Activated CD4-positive, alpha-beta T cell treated with anti-CD3 and anti-CD28 coated beads for 36 hours (primary cell): ENCODE measurements at regions not wholly inside any gene's neighbourhood (a gene's known extent, or its start where the extent isn't known, plus 50 kb on each side); places are given as distances from the start of the nearest gene placed in this dataset.

Experiments
- ATAC-seq: fragments of 200-7000 bp; cut with Tn5 transposase; one replicate; pipeline ENCODE4 v1.10.0; 2021; ENCODE audit warnings: mild to moderate bottlenecking, moderate library complexity
- CTCF ChIA-PET: fragments of 350-600 bp; sonication (Branson Sonifier 250); formaldehyde crosslinking; loops from one replicate; lab custom pipeline; 2021; ENCODE audit warnings: antibody characterized with exemption; lab: Charles Lee
- POLR2A ChIA-PET: fragments of 350-600 bp; sonication (Branson Sonifier 250); formaldehyde crosslinking; loops from one replicate; lab custom pipeline; 2021; ENCODE audit warnings: antibody characterized with exemption, inconsistent platforms; lab: Charles Lee
- DNase-seq: peaks from one replicate; pipeline ENCODE4 v3.0.0-alpha.2; 2020
- H3K27ac Mint-ChIP-seq: one replicate; pipeline ENCODE4 v1.8.0; 2021; ENCODE audit warnings: mixed read lengths
- H3K27me3 Mint-ChIP-seq: one replicate; pipeline ENCODE4 v1.8.0; 2021; ENCODE audit warnings: mixed read lengths
- H3K36me3 Mint-ChIP-seq: one replicate; pipeline ENCODE4 v1.8.0; 2021; ENCODE audit warnings: low read depth, mixed read lengths
- H3K4me1 Mint-ChIP-seq: one replicate; pipeline ENCODE4 v1.8.0; 2021; ENCODE audit warnings: mixed read lengths
- H3K4me3 Mint-ChIP-seq: one replicate; pipeline ENCODE4 v1.8.0; 2021; ENCODE audit warnings: mild to moderate bottlenecking, moderate library complexity, mixed read lengths
- H3K9me3 Mint-ChIP-seq: one replicate; pipeline ENCODE4 v1.8.0; 2021; ENCODE audit warnings: low read depth, mixed read lengths
- intact Hi-C, 2 experiments: fragments of 100-400 bp; cut with DNase I in 1 of 2; cut with micrococcal nuclease in 1 of 2; formaldehyde crosslinking; loops; one replicate each; pipeline versions ENCODE4 v1.14.2 to v1.15.1; 2022 to 2024; cut with DNase I, micrococcal nuclease

DNA sequence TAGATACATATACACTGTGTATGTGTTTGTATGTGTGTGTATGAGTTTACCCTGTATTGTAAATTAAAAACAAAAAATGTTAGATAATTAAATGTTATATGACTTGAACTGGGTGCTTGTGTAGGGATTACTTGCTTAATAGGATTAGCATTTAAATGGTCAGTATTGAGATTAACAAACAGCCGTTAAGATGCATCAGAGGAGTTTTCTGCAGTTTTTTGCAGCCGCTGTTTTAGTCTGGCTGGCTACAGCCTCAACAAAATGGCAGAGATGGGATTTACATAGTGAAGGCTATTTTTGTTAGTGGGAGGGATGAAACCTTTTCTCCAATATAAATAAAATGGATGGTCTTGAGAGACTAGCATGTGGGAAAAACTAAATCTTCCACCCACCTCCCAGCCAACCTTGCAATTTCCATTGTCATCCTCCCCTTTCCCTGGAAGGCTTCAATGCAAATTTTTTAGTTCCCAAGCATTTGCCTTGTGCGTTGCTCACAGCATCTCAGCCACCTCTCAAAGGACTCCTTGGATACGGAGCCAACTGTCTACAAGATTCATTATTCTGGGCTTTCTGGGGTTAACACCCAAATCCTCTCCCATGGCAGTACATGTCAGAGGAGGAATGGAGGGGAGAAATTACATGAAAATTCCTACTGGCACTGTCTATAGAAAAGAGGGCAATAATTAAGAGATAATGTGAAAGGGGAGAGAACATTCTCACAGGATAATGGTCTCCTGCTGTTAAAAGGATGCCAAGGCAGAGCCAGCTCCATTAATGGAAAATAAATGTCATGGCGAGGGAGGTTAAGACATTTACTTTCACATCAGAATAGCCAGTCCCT lies 351.9 kb downstream of the CDH2 start:
- POLR2A ChIA-PET, result no interaction called here
- no peaks in the 10 kb centered on the region for H3K4me1 Mint-ChIP-seq
- intact Hi-C loops, result loop anchor here in 1 of 2 experiments (5.0 kb wide), 1 partner anchor 53 kb away; no protein-coding TSS in a partner anchor
- H3K27me3 Mint-ChIP-seq, result no peaks in the 10 kb centered on the region
- CTCF ChIA-PET, result interaction anchor here (0.6 kb wide), 2 partner anchors 17 to 1639 kb away, joined by 3 read pairs; no protein-coding TSS in a partner anchor
- H3K27ac Mint-ChIP-seq, result no peak overlapping the region
- DNase-seq, result no peak
- ATAC-seq, result no peak
- H3K9me3 Mint-ChIP-seq, result peaks cover 18% of the 10 kb centered on the region
- H3K36me3 Mint-ChIP-seq, result no peaks in the 10 kb centered on the region
- H3K4me3 Mint-ChIP-seq, result no peak overlapping the region

DNA sequence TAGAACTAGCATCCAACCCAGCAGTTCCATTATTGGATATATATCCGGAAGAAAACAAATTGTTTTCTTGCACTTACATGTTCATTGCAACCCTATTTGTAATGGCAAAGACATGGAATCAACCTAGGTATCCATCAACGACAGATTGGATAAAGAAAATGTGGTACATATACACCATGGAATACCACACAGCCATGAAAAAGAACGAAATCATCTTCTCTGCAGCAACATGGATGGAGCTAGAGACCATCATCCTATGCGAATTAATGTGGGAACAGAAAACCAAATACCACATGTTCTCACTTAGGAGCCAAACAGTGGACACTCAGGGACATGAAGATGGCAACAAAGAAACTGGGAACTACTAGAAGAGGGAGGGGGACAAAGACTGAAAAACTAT lies 352.7 kb downstream of the CDH2 start:
- H3K27ac Mint-ChIP-seq, result no peak overlapping the region
- H3K4me3 Mint-ChIP-seq, result no peak overlapping the region
- peaks cover 16% of the 10 kb centered on the region for H3K9me3 Mint-ChIP-seq
- DNase-seq (no peak), ATAC-seq (no peak)
- no peaks in the 10 kb centered on the region for H3K36me3 Mint-ChIP-seq
- H3K4me1 Mint-ChIP-seq, result no peaks in the 10 kb centered on the region
- ChIA-PET CTCF (interaction anchor here (0.6 kb wide), 1 partner anchor 1639 kb away, joined by 3 read pairs; no protein-coding TSS in a partner anchor), POLR2A (no interaction called here)
- no peaks in the 10 kb centered on the region for H3K27me3 Mint-ChIP-seq
- intact Hi-C loops, result loop anchor here in 1 of 2 experiments (5.0 kb wide), 1 partner anchor 52 kb away; no protein-coding TSS in a partner anchor

DNA sequence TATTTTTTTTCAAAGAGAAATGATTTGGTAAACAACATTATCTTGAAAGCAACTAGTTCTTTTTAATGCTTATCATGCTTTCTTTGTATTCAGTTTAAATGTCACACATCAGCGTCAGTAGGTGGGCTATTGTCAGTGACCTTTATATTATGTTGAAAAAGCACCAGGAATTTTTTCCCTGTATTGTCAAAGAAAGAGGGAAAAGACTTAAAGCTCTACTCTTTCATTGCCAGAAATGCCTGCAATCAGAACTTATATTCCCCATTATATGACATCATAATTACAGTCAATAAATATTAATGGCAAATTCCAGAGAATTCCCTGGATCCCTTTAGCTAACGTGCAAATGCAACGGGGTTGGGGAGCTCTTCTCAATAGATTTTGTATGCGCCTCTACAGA lies 353.9 kb downstream of the CDH2 start:
- intact Hi-C loops, result loop anchor here in 1 of 2 experiments (5.0 kb wide), 1 partner anchor 51 kb away; no protein-coding TSS in a partner anchor
- Mint-ChIP-seq H3K36me3 (no peaks in the 10 kb centered on the region), H3K27me3 (no peaks in the 10 kb centered on the region), H3K4me1 (no peaks in the 10 kb centered on the region), H3K9me3 (peaks cover 18% of the 10 kb centered on the region), H3K27ac (no peak overlapping the region), H3K4me3 (no peak overlapping the region)
- CTCF ChIA-PET, result no interaction called here
- ATAC-seq (no peak), DNase-seq (no peak)
- POLR2A ChIA-PET, result no interaction called here

DNA sequence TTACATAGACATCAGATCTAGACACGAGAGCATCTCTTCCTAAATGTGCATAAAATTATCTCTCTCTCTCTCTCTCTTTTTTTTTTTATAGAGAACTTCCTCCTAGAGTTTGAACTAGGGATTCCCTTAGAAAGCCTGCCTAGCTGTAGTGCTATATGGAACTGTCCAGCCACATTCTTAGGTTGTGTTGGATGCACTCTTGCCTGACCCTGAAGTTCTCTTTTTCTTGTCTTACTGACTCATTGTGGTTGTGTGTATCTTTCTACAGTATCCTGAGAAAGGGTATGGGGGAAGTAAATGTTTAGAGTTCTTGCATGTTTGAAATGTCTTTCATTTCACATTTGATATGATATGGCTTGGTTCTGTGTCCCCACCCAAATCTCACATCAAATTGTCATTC lies 368.2 kb downstream of the CDH2 start:
- Mint-ChIP-seq H3K4me3 (no peak overlapping the region), H3K27me3 (no peaks in the 10 kb centered on the region), H3K4me1 (no peaks in the 10 kb centered on the region), H3K9me3 (peaks cover 2% of the 10 kb centered on the region), H3K27ac (no peak overlapping the region), H3K36me3 (no peaks in the 10 kb centered on the region)
- CTCF ChIA-PET, result interaction anchor here (0.6 kb wide), 1 partner anchor 1320 kb away, joined by 8 read pairs; no protein-coding TSS in a partner anchor
- POLR2A ChIA-PET, result no interaction called here
- intact Hi-C loops, result no loop called here
- ATAC-seq, result no peak
- DNase-seq, result no peak

DNA sequence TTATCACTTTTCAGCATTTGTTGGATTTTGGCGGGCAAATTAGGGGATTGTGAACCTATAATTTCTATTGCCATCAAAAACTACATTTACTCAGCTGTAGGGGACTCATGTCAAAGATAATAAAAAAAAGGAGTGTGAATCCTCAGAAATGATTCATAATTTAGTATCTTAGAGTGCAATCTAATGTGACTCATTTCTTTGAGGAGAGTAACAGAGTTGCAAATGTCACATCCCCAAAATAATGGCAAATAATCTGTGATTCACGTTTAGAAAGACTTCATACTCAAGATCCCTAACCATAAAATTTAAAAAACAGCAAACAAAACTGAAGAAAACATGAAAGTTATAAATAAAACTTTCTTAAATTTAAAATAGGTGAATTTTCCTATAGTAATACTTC lies 373.0 kb downstream of the CDH2 start:
- ChIA-PET POLR2A (no interaction called here), CTCF (no interaction called here)
- Mint-ChIP-seq H3K9me3 (peaks cover 2% of the 10 kb centered on the region), H3K27ac (no peak overlapping the region), H3K4me1 (no peaks in the 10 kb centered on the region), H3K27me3 (no peaks in the 10 kb centered on the region), H3K36me3 (no peaks in the 10 kb centered on the region), H3K4me3 (no peak overlapping the region)
- intact Hi-C loops, result no loop called here
- no peak for DNase-seq
- no peak for ATAC-seq

DNA sequence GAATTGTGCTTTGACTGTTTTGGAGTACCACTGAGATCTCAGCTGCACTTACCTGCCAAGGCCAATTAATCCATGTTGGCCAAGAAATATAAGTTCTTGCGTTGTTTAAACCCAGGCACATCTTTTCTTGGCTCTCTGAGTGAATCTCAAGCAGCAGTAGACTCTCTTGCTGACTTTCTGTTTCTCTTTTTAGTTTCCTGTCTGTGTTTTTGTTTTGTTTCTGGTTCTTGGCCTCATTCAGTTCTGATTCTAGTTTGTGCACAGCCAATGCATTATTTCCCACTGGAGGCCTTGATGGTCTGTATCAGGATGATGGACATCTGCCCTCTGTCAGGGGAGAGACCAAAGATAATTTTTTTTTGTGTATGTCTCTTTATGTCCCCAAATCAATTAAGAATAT lies 379.4 kb downstream of the CDH2 start:
- ChIA-PET CTCF (no interaction called here), POLR2A (no interaction called here)
- no peaks in the 10 kb centered on the region for H3K4me1 Mint-ChIP-seq
- no peak overlapping the region for H3K4me3 Mint-ChIP-seq
- DNase-seq, result no peak
- H3K27ac Mint-ChIP-seq, result no peak overlapping the region
- no peaks in the 10 kb centered on the region for H3K9me3 Mint-ChIP-seq
- no peak for ATAC-seq
- no peaks in the 10 kb centered on the region for H3K36me3 Mint-ChIP-seq
- H3K27me3 Mint-ChIP-seq, result no peaks in the 10 kb centered on the region
- intact Hi-C loops, result no loop called here

DNA sequence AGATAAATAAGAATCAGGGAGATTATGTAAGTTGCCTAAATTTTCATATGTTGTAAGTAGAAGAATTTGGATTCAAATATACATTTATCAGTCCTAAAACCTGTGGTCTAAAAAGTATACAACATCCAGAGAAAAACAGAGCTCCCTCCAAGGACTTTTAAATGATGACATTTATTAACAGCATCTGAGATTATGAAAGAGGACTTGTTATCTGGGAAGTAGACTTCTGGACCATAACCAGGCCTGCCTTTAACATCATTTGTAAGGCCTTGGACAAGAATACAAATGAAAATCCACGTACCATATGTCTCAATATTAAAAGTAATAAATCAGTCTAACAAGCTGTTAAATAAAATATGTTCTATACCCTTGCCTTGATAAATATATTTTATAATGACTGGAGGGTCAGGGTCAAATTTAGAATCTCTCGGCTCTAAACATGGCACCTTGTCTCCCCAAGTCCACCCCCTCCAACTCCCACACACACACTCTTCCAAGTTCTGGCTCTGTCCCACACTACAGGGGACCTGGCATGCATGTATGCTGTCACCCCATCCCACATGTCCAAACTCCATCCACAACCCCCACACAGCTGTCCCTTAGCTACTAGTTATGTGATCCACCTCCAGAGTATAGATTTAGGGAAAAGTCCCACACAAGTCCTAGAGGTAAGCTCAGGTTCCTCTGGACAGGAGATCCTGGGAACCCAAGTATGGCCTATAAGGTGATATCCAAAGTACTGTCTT lies 382.6 kb downstream of the CDH2 start:
- intact Hi-C loops, result no loop called here
- no peak overlapping the region for H3K4me3 Mint-ChIP-seq
- CTCF ChIA-PET, result no interaction called here
- ATAC-seq (no peak), DNase-seq (no peak)
- H3K27ac Mint-ChIP-seq, result no peak overlapping the region
- H3K36me3 Mint-ChIP-seq, result no peaks in the 10 kb centered on the region
- H3K4me1 Mint-ChIP-seq, result no peaks in the 10 kb centered on the region
- H3K9me3 Mint-ChIP-seq, result no peaks in the 10 kb centered on the region
- POLR2A ChIA-PET, result no interaction called here
- no peaks in the 10 kb centered on the region for H3K27me3 Mint-ChIP-seq

DNA sequence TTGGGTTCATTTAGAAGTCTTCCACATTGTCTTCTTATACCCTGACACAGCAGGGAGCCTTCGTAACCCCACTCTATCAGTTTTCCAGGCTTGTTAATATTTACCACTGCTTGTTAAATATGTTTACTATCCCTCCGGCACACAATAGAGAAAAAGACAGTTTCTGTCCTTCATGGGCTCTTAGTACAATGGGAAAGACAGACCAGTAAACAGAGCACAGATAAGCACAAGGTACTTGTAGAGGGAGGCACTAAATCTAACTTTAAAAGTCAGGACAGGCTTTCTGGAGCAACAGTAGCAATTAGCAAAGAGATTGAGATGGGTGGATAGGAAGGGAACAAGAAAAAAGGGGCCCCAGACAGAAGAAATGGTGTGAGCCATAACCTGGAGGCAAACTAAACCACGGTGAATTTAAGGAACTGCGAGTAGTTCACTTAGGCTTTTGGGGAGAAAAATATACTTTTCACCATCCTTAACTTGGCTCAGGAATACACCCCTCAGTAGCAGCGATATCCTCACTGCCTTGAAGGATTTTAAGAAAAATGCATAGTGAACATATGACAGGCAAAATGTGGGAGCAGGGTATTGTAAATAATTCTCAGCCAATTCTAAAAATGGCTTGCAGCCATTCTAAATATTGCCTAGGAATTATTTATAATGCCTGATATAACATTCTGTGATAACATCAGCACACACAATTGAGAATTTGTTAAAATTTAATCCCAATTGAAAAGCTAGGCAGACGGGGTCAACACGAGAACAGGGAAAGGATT lies 383.7 kb downstream of the CDH2 start:
- H3K4me1 Mint-ChIP-seq, result no peaks in the 10 kb centered on the region
- no peaks in the 10 kb centered on the region for H3K9me3 Mint-ChIP-seq
- H3K36me3 Mint-ChIP-seq, result no peaks in the 10 kb centered on the region
- no peaks in the 10 kb centered on the region for H3K27me3 Mint-ChIP-seq
- no peak for DNase-seq
- ChIA-PET CTCF (no interaction called here), POLR2A (no interaction called here)
- ATAC-seq, result no peak
- intact Hi-C loops, result no loop called here
- H3K27ac Mint-ChIP-seq, result no peak overlapping the region
- H3K4me3 Mint-ChIP-seq, result no peak overlapping the region

DNA sequence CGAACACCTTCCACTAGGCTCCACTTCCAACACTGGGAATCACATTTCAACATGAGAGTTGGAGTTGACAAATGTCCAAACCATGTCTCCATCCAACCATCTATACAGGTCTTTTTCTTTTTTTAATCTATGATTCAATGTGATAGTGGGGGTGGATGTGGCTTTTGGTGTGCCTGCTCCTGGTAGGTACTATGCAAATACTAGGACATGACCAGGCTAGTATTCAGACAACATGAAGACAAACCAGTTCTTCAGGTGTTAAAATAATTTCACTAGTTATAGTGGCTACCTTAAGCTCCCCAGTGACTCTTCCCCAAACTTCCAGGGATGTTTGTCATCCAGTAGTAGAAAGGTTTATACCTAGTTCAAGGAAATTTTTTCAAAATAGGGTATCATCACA lies 387.5 kb downstream of the CDH2 start:
- CTCF ChIA-PET, result no interaction called here
- POLR2A ChIA-PET, result no interaction called here
- no peaks in the 10 kb centered on the region for H3K27me3 Mint-ChIP-seq
- no peaks in the 10 kb centered on the region for H3K4me1 Mint-ChIP-seq
- no peak for ATAC-seq
- no peaks in the 10 kb centered on the region for H3K36me3 Mint-ChIP-seq
- no peak overlapping the region for H3K27ac Mint-ChIP-seq
- no peak for DNase-seq
- H3K9me3 Mint-ChIP-seq, result peaks cover 10% of the 10 kb centered on the region
- intact Hi-C loops, result no loop called here
- H3K4me3 Mint-ChIP-seq, result no peak overlapping the region

DNA sequence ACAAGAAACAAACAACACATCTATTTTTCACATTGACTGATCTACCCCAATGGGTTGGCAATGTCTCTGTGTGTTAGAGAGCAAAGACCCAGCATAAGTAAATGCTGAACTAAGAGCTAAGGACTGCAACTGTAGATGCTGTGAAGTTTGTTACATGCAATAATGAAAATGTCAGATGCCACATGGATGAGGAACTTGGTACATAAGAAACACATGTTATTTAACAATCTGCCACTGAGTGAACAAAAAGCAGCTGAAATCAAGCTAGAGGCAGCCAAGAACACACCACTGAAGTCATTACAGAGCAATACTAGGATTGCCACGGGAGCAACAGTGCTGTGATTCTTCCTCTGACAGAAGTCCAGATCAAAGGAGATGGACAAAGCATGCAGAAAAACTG lies 389.4 kb downstream of the CDH2 start:
- DNase-seq, result no peak
- Mint-ChIP-seq H3K4me3 (no peak overlapping the region), H3K27me3 (no peaks in the 10 kb centered on the region), H3K27ac (no peak overlapping the region), H3K4me1 (no peaks in the 10 kb centered on the region), H3K36me3 (no peaks in the 10 kb centered on the region), H3K9me3 (peaks cover 13% of the 10 kb centered on the region)
- CTCF ChIA-PET, result interaction anchor here (1.4 kb wide), 1 partner anchor 40 kb away, joined by 3 read pairs; no protein-coding TSS in a partner anchor
- no peak for ATAC-seq
- intact Hi-C loops, result no loop called here
- POLR2A ChIA-PET, result interaction anchor here (0.5 kb wide), 1 partner anchor 384 kb away, joined by 3 read pairs; no protein-coding TSS in a partner anchor

DNA sequence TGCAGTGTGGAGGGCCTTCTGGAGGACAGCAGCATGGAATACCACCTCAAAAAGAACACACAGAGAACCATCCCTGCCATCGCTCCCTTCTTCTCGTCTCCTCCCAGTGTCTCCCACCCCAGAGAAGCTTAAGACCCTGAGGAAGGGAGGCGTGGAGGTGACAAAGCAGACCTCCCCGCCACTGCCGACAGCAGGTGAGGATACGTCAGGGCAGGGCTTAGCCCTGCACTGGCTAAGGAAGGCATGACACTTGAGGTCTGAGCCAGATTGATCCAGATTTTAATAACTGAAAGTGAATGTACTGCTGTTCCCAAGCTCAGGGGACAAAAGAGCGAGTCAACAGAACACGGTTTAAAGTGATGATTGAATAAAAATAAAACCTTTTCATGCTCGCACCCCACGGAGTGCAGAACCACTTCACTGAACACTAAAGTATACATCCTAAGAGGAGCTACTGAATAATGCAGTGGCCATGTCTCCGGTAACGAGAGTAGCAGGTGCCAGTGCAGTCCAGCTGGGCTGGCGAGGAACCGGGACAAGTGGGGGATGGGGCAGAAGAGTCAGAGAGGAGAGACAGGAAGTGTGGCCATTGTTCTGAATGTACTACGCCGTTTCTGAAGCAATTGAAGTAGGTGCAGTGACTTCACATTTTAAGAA lies 391.0 kb downstream of the CDH2 start:
- H3K4me1 Mint-ChIP-seq, result no peaks in the 10 kb centered on the region
- no peaks in the 10 kb centered on the region for H3K36me3 Mint-ChIP-seq
- ATAC-seq (no peak), DNase-seq (no peak)
- no peaks in the 10 kb centered on the region for H3K27me3 Mint-ChIP-seq
- H3K9me3 Mint-ChIP-seq, result peaks cover 16% of the 10 kb centered on the region
- intact Hi-C loops, result no loop called here
- no peak overlapping the region for H3K27ac Mint-ChIP-seq
- ChIA-PET CTCF (no interaction called here), POLR2A (no interaction called here)
- no peak overlapping the region for H3K4me3 Mint-ChIP-seq
